PC-3 (cell line): ENCODE measurements at regions not wholly inside any gene's neighbourhood (a gene's known extent, or its start where the extent isn't known, plus 50 kb on each side); places are given as distances from the start of the nearest gene placed in this dataset.

Source experiments
- CTCF ChIP-seq: fragments of 300-600 bp; sonication (generic); conservative IDR thresholded peaks from 2 replicates; pipeline ENCODE4 v1.5.1; 2017; ENCODE audit warnings: antibody characterized with exemption, low read depth, mild to moderate bottlenecking, low read length
- EZH2 ChIP-seq: fragments of 300-600 bp; sonication (generic); IDR thresholded peaks from one replicate; pipeline ENCODE4 v1.6.1; 2017; ENCODE audit warnings: antibody characterized with exemption, mild to moderate bottlenecking, low read length; ENCODE audit not compliant: unreplicated experiment

GRCh38 chr7:31420948-31421347 is 80.4 kb upstream of the NEUROD6 start:
- TF ChIP-seq CTCF (no peak), EZH2 (no peak)
